ENCODE measurements at regions not wholly inside any gene's neighbourhood (a gene's known extent, or its start where the extent isn't known, plus 50 kb on each side); places are given as distances from the start of the nearest gene placed in this dataset.

DNA sequence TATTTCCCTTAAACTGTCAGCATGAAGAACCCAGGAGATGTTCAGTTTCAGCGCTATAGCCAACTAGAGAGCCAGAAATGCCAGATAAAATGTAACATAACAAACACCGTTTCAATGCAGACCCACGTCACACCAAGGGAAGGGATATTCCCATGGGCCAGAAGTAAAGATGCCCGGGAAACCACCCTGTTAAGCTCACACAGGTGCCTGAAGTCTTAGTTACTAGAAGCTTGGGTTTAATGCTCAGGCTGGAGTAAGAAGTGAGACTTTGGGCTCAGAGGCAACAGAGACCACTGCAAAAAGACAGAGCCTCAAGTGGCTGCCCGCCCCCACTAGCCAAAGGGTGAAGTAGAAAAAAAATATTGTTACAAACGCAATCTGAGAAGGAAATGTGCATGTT is 52.3 kb downstream of the SYNE3 start:
- Histone ChIP-seq H3K23ac (ENCODE audit: low read length) (no peak overlapping the region), H2AFZ (ENCODE audit: insufficient read depth, low read length, poor library complexity) (no peak overlapping the region), H4K12ac (ENCODE audit: low read depth, low read length) (no peak overlapping the region), H2AK5ac (ENCODE audit: low read length) (no peak overlapping the region), H3K79me1 (ENCODE audit: low read length) (no peaks in the 10 kb centered on the region), H3K4ac (ENCODE audit: low read depth, low read length) (no peak overlapping the region), H2BK12ac (ENCODE audit: low read length) (no peak overlapping the region), H4K8ac (ENCODE audit: low read depth, low read length) (no peak overlapping the region), H3K27me3 (ENCODE audit: insufficient read depth, low read length) (no peaks in the 10 kb centered on the region), H3K4me1 (ENCODE audit: control insufficient read depth in 1 of 2, insufficient read depth in 2 of 2, low read length in 2 of 2) (peaks cover 4 to 10% of the 10 kb centered on the region in 2 experiments), H2BK5ac (ENCODE audit: low read depth, low read length, poor library complexity) (no peak overlapping the region), H3K4me3 (ENCODE audit: low read depth, low read length) (no peak overlapping the region), H4K91ac (ENCODE audit: low read depth, low read length) (no peak overlapping the region), H3K9ac (ENCODE audit: low read length) (no peak overlapping the region), H3K18ac (ENCODE audit: low read length) (no peak overlapping the region), H3K36me3 (ENCODE audit: control insufficient read depth in 1 of 2, insufficient read depth in 2 of 2, low read length in 2 of 2) (no peaks in the 10 kb centered on the region), H3K9me3 (ENCODE audit: insufficient read depth, low read depth, low read length) (no peaks in the 10 kb centered on the region), H3K4me2 (ENCODE audit: low read length) (no peak overlapping the region), H2BK120ac (ENCODE audit: insufficient read depth, low read length, poor library complexity) (no peak overlapping the region), H3K27ac (ENCODE audit: low read depth, low read length) (no peak overlapping the region), H3K14ac (ENCODE audit: low read length) (no peak overlapping the region), H3K79me2 (ENCODE audit: control insufficient read depth, insufficient read depth, low read length, poor library complexity) (no peaks in the 10 kb centered on the region)
- no peak for DNase-seq
- WGBS (ENCODE audit: extremely low coverage, insufficient coverage, insufficient read length): no CpG with 5 or more reads among the region's 6 CpGs

DNA sequence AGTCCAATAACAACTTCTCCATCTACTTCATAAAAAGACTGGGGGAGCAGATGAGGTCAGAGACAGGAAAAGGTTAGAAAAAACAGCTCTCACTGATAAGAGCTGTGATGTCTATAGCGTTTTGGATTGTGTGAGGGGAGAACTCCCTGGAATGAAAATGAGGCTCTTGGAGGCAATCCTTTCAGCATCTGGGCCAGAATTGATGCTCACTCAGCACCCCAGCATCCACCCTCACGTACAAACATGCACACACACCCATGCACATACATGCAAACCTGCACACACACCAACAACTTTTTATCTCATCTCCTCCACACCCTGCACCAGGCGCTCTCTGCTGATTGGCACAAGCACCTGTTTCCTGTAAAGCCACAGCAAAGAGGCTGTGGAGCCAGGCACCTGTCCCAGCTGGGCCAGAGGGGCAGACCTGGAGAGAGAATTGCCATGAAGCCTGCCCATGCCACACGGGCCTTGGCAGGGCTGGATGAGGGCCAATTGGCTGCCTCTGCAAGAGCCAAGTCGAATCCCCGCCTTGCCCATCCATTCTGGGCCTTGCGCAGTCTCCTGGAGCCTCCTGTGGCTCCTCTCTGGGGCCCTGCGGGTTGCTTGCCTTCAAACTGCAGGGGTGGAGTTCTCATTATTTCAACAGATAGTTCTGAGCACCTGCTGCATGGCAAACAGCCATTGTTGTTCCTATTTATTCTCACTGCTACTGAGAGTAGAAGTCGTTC is 53.1 kb downstream of the SYNE3 start:
- no peak for DNase-seq
- Histone ChIP-seq H2BK120ac (ENCODE audit: insufficient read depth, low read length, poor library complexity) (no peak overlapping the region), H3K23ac (ENCODE audit: low read length) (no peak overlapping the region), H3K4me3 (ENCODE audit: low read depth, low read length) (no peak overlapping the region), H3K14ac (ENCODE audit: low read length) (no peak overlapping the region), H2BK12ac (ENCODE audit: low read length) (no peak overlapping the region), H3K9me3 (ENCODE audit: insufficient read depth, low read depth, low read length) (no peaks in the 10 kb centered on the region), H3K36me3 (ENCODE audit: control insufficient read depth in 1 of 2, insufficient read depth in 2 of 2, low read length in 2 of 2) (no peaks in the 10 kb centered on the region), H3K4me1 (ENCODE audit: control insufficient read depth in 1 of 2, insufficient read depth in 2 of 2, low read length in 2 of 2) (peaks cover under 1 to 4% of the 10 kb centered on the region in 2 experiments), H3K4me2 (ENCODE audit: low read length) (no peak overlapping the region), H3K79me1 (ENCODE audit: low read length) (no peaks in the 10 kb centered on the region), H3K27ac (ENCODE audit: low read depth, low read length) (no peak overlapping the region), H3K18ac (ENCODE audit: low read length) (no peak overlapping the region), H4K91ac (ENCODE audit: low read depth, low read length) (no peak overlapping the region), H3K27me3 (ENCODE audit: insufficient read depth, low read length) (no peaks in the 10 kb centered on the region), H3K4ac (ENCODE audit: low read depth, low read length) (no peak overlapping the region), H2AK5ac (ENCODE audit: low read length) (no peak overlapping the region), H4K8ac (ENCODE audit: low read depth, low read length) (no peak overlapping the region), H3K9ac (ENCODE audit: low read length) (no peak overlapping the region), H2AFZ (ENCODE audit: insufficient read depth, low read length, poor library complexity) (no peak overlapping the region), H3K79me2 (ENCODE audit: control insufficient read depth, insufficient read depth, low read length, poor library complexity) (no peaks in the 10 kb centered on the region), H2BK5ac (ENCODE audit: low read depth, low read length, poor library complexity) (no peak overlapping the region), H4K12ac (ENCODE audit: low read depth, low read length) (no peak overlapping the region)
- no CpG with 5 or more reads among the region's 9 CpGs for WGBS (ENCODE audit: extremely low coverage, insufficient coverage, insufficient read length)

DNA sequence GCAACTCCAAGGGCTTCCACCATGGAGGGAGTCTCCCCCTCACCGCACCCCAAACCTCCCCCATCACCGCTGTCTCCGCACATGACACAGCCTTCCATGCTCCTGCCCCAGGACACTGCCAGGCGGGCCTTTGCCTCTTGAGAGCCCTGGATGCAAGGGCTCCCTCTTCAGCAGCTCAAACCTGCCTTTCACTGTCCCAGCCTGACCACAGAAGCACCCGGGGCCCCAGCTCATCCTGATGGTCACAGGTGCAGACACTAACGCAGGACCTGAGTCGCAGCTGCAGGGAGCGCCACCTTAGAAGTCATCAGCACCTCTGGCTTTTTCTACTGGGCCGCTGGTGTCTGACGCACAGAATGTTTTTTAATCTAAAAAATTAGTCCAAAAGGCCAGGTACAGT is 54.0 kb downstream of the SYNE3 start:
- H2BK5ac ChIP-seq (ENCODE audit: low read depth, low read length, poor library complexity): no peak overlapping the region
- no peaks in the 10 kb centered on the region for H3K79me2 ChIP-seq (ENCODE audit: control insufficient read depth, insufficient read depth, low read length, poor library complexity)
- H2BK12ac ChIP-seq (ENCODE audit: low read length): no peak overlapping the region
- H3K27me3 ChIP-seq (ENCODE audit: insufficient read depth, low read length): no peaks in the 10 kb centered on the region
- H4K12ac ChIP-seq (ENCODE audit: low read depth, low read length): no peak overlapping the region
- no peaks in the 10 kb centered on the region for H3K9me3 ChIP-seq (ENCODE audit: insufficient read depth, low read depth, low read length)
- no peak overlapping the region for H4K91ac ChIP-seq (ENCODE audit: low read depth, low read length)
- no peak for DNase-seq
- H2BK120ac ChIP-seq (ENCODE audit: insufficient read depth, low read length, poor library complexity): no peak overlapping the region
- no peak overlapping the region for H3K23ac ChIP-seq (ENCODE audit: low read length)
- H3K36me3 ChIP-seq (ENCODE audit: control insufficient read depth in 1 of 2, insufficient read depth in 2 of 2, low read length in 2 of 2): no peaks in the 10 kb centered on the region
- no peak overlapping the region for H2AK5ac ChIP-seq (ENCODE audit: low read length)
- no peak overlapping the region for H3K9ac ChIP-seq (ENCODE audit: low read length)
- no peak overlapping the region for H3K14ac ChIP-seq (ENCODE audit: low read length)
- H3K4me3 ChIP-seq (ENCODE audit: low read depth, low read length): no peak overlapping the region
- no CpG with 5 or more reads among the region's 10 CpGs for WGBS (ENCODE audit: extremely low coverage, insufficient coverage, insufficient read length)
- H2AFZ ChIP-seq (ENCODE audit: insufficient read depth, low read length, poor library complexity): no peak overlapping the region
- no peaks in the 10 kb centered on the region for H3K79me1 ChIP-seq (ENCODE audit: low read length)
- H3K4ac ChIP-seq (ENCODE audit: low read depth, low read length): no peak overlapping the region
- H3K27ac ChIP-seq (ENCODE audit: low read depth, low read length): no peak overlapping the region
- no peak overlapping the region for H3K4me2 ChIP-seq (ENCODE audit: low read length)
- no peak overlapping the region for H3K18ac ChIP-seq (ENCODE audit: low read length)
- H4K8ac ChIP-seq (ENCODE audit: low read depth, low read length): no peak overlapping the region
- H3K4me1 ChIP-seq (ENCODE audit: control insufficient read depth in 1 of 2, insufficient read depth in 2 of 2, low read length in 2 of 2): peaks cover 0 to 4% of the 10 kb centered on the region in 2 experiments

DNA sequence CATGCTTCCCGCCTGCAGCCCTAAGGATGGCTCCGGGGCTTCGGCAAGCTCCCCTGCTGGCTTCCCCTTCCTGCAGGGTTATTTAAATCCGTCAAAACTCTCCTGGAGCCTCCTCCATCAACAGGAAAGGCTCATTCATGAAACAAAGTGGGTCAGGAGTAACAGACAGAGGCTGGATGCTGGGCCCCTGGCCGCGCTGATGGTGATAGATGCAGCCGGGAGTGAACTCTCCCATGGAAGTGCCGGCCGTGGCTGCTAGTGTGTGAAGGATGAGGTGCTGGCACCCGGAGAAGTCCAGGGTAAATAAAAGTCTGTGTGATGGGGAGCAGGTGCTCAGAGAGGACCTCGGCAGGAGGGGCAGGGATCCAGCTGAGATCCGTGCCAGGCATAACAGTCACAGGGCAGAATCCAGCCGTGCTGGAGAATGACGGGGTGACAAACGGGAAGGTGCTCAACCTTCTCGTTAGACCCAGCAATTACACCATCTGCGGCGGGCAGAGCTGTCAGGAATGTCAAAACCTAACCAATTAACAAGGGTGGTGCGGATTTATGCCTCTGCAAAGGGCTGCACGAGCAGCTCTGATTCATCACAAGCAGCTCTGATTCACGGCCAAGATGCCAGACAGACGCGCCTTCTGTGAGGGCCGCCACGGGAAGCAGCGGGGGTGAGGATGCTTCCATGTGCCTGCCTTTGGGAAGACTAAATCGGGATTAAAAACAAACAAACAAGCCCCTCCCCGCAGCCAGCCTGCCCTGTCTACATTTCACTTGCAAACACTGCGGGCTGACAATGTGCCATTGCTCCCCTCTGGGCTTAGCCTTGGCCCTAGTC is 55.6 kb downstream of the SYNE3 start:
- Histone ChIP-seq H3K36me3 (ENCODE audit: control insufficient read depth in 1 of 2, insufficient read depth in 2 of 2, low read length in 2 of 2) (no peaks in the 10 kb centered on the region), H4K91ac (ENCODE audit: low read depth, low read length) (no peak overlapping the region), H4K8ac (ENCODE audit: low read depth, low read length) (no peak overlapping the region), H2BK120ac (ENCODE audit: insufficient read depth, low read length, poor library complexity) (no peak overlapping the region), H2AK5ac (ENCODE audit: low read length) (no peak overlapping the region), H3K4me1 (ENCODE audit: control insufficient read depth in 1 of 2, insufficient read depth in 2 of 2, low read length in 2 of 2) (peaks cover 0 to 4% of the 10 kb centered on the region in 2 experiments), H2AFZ (ENCODE audit: insufficient read depth, low read length, poor library complexity) (no peak overlapping the region), H3K9ac (ENCODE audit: low read length) (no peak overlapping the region), H3K27me3 (ENCODE audit: insufficient read depth, low read length) (no peaks in the 10 kb centered on the region), H3K4me2 (ENCODE audit: low read length) (no peak overlapping the region), H4K12ac (ENCODE audit: low read depth, low read length) (no peak overlapping the region), H3K18ac (ENCODE audit: low read length) (no peak overlapping the region), H3K79me1 (ENCODE audit: low read length) (no peaks in the 10 kb centered on the region), H3K4ac (ENCODE audit: low read depth, low read length) (no peak overlapping the region), H3K27ac (ENCODE audit: low read depth, low read length) (no peak overlapping the region), H3K23ac (ENCODE audit: low read length) (no peak overlapping the region), H3K4me3 (ENCODE audit: low read depth, low read length) (no peak overlapping the region), H2BK5ac (ENCODE audit: low read depth, low read length, poor library complexity) (no peak overlapping the region), H3K79me2 (ENCODE audit: control insufficient read depth, insufficient read depth, low read length, poor library complexity) (no peaks in the 10 kb centered on the region), H2BK12ac (ENCODE audit: low read length) (no peak overlapping the region), H3K9me3 (ENCODE audit: insufficient read depth, low read depth, low read length) (no peaks in the 10 kb centered on the region), H3K14ac (ENCODE audit: low read length) (no peak overlapping the region)
- no CpG with 5 or more reads among the region's 29 CpGs for WGBS (ENCODE audit: extremely low coverage, insufficient coverage, insufficient read length)
- peak; percentile 11 to 27 for DNase-seq

All from trophoblast cell (in vitro differentiated cells and primary cell).